NCI-H446 treated with DMSO at 0.1 percent for 48 hours (cell line): ENCODE measurements at regions not wholly inside any gene's neighbourhood (a gene's known extent, or its start where the extent isn't known, plus 50 kb on each side); places are given as distances from the start of the nearest gene placed in this dataset.

Experiments
- DNase-seq: peaks from one replicate; lab custom pipeline; 2025; lab: John Stamatoyannopoulos, UW

DNA sequence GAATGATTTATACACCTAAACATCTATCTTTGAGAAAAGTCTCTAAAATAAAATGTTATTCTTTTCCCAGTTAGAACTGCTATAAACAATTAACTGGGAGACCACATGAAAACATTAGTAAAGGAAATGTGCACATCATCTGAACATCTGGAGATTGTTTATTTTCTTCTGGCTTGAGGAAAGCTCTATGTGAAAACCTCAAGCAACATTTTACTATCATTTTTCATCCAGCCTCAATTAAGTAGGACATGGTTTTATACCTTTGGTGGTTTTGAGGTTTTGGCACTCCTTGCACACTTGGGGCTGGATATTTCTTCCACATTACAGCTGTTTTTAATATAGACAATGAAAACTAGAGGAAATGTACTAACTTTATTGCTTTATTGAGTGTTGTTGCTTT, 609.5 kb upstream of the SLC8A1 start:
- no peak for DNase-seq

GRCh38 chr2:41062336-41062735, 610.4 kb upstream of the SLC8A1 start:
- DNase-seq = no peak

DNA sequence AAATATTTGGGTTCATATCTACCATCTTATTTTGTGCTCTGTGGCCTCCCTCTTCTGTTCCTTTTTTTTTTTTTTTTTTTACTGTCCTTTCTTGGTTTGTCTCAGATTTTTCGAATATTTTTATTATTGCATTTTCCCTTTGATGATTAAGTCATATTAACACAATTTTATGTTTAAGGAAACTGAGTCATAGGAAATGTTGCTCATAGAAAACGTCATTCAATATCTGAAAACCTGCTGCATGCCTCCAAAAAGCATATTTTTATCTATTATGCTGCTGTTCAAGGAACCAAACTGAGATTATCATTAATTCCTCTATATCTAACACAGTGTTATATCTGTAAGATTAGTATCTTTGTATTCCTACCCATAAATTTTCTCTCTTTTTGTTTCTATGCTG, 614.3 kb upstream of the SLC8A1 start:
- DNase-seq = no peak

- DNase-seq = no peak
Measured at GRCh38 chr2:41068740-41069139, 616.9 kb upstream of the SLC8A1 start.

DNA sequence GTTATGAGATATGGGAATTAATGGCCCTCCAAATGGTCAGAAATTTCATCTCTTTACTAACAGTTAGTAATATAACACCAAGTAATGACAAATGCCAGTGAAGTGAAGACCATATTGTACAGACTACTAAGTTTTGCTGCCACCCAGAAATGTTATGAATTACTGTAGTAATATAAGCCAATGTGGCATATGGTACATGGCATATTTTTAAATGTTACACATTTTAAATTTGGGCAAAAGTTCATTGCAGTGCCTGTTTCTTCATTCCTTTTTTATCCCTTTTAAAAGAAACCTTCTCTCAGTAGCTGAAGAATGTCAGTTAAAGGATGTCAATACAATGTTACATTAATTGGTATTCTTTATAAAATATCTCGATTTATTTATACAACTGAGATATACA, 626.5 kb upstream of the SLC8A1 start:
- DNase-seq = no peak

GRCh38 chr2:41079011-41079410, 627.1 kb upstream of the SLC8A1 start:
- DNase-seq = no peak

DNA sequence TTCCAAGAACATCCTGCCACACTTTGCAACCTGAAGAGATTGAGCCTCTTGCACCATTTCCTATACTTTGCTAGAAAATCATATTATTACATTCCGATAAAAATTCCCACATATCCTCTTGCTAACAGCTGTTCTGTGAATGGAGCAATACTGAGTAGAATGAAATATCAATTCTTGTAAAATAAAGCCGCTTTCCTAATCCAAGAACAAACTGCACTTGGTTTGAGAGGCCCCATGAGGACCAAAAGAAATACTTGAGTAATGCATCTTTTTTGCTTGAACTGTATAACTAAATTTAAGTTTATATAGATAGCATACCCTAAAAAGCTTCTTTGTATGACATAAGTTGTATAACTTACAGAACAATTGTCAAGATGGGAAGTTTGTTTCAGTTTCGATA, 632.4 kb upstream of the SLC8A1 start:
- no peak for DNase-seq

DNA sequence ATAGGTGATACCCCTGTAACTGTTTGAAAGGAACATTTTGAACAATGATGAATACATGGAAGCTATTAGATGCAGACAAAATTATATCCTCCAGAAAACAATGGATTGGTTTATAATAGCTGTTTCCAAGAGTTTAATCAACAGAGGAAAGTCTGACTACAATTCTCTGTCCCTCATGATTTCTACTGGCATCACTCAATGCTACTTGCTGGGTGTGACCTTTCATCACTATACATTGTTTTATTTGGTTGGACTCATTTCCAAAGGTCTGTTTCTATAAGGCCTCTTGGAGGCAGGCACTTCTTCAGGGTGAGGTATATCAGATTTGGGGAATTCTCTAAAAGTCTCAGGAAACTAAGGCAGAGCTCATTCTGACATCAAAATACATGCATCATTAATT, 636.1 kb upstream of the SLC8A1 start:
- DNase-seq = no peak

DNA sequence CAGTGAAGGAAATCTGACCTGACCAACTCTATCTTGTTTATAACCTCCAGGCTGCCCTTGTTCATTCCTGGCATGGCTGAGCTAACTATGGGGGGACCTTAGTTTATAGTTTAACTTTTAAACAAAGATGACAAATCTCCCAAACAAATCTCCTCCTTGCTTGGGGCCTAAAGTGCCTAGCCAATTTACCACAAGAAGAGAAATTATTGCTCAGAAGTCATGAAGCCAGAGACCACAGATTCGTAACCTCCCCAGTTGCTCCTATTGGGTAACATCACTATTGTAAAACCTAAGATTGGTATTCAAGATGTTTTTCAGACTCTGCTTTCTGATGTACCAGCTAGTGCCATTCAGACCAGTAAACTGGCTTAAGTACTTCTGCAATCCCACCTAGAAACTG, 649.4 kb upstream of the SLC8A1 start:
- no peak for DNase-seq

GRCh38 chr2:41109744-41110143, 657.9 kb upstream of the SLC8A1 start:
- no peak for DNase-seq

DNA sequence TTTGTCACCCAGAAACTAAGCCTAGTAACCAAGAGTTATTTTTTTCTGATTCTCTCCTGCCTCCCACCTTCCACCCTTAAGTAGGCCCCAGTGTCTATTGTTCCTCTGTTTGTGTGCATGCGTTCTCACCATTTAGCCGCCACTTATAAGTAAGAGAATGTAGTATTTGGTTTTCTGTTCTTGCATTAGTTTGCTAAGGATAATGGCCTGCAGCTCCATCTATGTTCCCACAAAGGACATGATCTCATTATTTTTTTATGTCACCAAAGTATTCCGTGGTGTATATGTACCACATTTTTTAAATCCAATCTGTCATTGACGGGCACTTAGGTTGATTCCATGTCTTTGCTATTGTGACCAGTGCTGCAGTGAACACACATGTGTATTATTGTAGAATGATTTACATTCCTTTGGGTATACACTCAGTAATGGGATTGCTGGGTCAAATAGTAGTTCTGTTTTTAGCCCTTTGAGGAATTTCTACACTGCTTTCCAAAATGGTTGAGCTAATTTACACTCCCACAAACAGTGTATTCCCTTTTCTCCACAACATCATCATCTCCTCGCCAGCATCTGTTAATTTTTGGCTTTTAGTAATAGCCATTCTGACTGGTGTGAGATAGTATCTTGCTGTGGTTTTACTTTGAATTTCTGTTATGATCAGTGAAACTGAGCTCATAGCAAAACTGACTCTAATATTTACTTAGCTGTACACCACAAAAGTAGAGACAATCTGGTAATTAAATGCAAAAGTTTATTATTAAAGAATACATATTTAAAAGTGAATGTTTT, 660.1 kb upstream of the SLC8A1 start:
- DNase-seq = no peak

DNA sequence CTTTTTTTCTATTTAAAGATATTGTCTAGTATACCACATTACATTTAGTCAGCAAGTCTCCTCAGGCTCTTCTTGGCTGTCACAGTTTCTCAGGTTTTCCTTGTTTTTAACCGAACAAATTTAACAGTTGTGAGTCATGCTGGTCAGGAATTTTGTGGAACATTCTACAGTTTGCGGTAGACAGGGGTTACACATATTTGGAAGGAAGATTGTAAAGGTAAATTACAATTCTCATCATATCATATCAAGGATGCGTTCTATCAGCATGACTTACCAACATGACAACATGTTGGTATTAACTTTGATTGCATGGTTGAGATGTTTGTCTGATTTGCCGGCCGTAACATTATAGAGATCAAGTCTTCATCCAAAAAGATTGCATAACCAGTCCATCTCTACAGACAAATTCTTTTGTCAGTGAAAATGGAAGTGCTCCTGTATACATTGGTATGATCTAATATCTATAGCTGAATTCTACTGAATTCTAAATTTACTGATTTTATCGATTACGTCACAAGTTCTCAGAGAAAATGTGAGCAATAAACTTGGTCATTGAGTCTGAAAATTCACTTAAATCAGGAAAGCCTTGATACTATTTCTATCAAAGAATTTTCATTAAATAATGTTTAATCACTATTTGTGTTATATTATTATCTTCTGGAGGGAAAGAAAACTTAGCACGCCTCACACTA, 664.4 kb upstream of the SLC8A1 start:
- no peak for DNase-seq

- DNase-seq = no peak
Measured at GRCh38 chr2:41119489-41119888, 667.6 kb upstream of the SLC8A1 start.

DNA sequence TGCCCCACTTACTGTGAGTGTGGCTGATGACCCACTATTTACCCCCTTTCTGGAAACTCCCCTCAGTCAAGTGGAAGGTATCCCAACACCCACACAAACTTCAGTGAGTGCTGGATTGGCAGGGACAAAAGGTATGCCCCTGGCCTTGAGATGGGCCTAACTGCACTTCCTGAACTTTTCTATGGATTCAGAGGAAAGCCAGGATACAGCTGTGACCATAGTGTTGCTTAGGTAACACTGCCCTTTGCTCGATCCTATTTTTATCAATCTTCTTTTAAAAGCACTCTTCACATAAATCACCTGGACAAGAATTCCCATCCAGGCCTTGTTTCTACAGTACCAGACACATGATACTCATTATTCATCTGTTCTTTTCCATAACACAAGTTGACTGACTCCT, 671.5 kb upstream of the SLC8A1 start:
- DNase-seq = no peak

- DNase-seq = no peak
Measured at GRCh38 chr2:41127351-41127750, 675.5 kb upstream of the SLC8A1 start.

- no peak for DNase-seq
Measured at GRCh38 chr2:41129988-41130387, 678.1 kb upstream of the SLC8A1 start.

DNA sequence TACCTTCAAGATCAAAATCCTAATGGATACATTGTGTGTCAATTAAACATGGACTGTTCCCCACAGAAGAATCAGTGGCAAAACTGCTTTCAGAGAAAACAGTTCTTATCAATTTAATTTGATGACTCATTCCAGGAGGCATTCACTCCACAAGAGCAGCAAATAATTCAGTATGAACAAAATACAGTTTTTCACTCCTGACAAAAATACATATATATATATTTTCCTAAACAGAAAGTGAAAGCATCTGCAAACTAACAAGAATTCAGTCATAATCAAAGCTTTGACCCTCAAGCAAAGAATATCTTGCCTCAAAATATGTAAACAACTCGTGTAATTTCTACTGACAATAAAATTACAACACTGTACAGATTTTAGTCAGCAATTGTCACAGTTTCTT, 685.1 kb upstream of the SLC8A1 start:
- DNase-seq = no peak

- DNase-seq = no peak
Measured at GRCh38 chr2:41141146-41141791, 689.4 kb upstream of the SLC8A1 start.

- DNase-seq = no peak
Measured at GRCh38 chr2:41142478-41142877, 690.6 kb upstream of the SLC8A1 start.

- no peak for DNase-seq
Measured at GRCh38 chr2:41145066-41145465, 693.2 kb upstream of the SLC8A1 start.

DNA sequence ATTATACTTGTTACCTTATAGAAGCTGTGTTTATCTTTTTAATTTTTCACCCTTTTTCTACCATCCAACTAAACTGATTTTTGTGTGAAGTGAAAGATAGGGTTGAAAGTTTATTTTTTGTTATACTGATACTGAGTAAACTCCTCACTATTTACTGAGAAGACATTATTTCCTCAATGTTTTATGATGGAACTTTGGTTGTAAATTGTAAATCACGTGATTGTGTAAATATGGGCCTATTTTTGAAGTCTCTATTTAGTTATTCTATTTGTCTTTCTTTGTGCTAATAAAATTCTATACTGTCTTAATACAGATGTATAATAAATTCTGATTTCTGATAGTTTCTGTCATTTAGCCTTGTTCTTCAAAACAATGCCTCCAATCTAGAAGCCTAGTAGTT, 697.2 kb upstream of the SLC8A1 start:
- DNase-seq = no peak

- no peak for DNase-seq
Measured at GRCh38 chr2:41151746-41152145, 699.9 kb upstream of the SLC8A1 start.

GRCh38 chr2:41152318-41152717, 700.4 kb upstream of the SLC8A1 start:
- DNase-seq = no peak
